Right atrium auricular region (tissue), 2 donors: ENCODE measurements at regions not wholly inside any gene's neighbourhood (a gene's known extent, or its start where the extent isn't known, plus 50 kb on each side); places are given as distances from the start of the nearest gene placed in this dataset.

Experiments used
- DNase-seq: peaks from one replicate; pipeline ENCODE4 v3.0.0-alpha.2; 2019; ENCODE audit warnings: low spot score
- H3K27ac ChIP-seq, 2 donors: fragments of 200-600 bp; sonication (generic); 1 replicate in 1 of 2; 2 replicates in 1 of 2; pipeline ENCODE4 v1.5.1; 2016 to 2019
- H3K27me3 ChIP-seq, 2 donors: fragments of 200-600 bp; sonication (generic); one replicate each; pipeline versions ENCODE4 v1.5.1 to v1.6.0; 2017 to 2019
- H3K36me3 ChIP-seq: fragments of 200-600 bp; sonication (generic); one replicate; pipeline ENCODE4 v1.5.1; 2016
- H3K4me1 ChIP-seq, 2 donors: fragments of 200-600 bp; sonication (generic); one replicate each; pipeline versions ENCODE4 v1.5.1 to v1.6.0; 2017 to 2019
- H3K4me3 ChIP-seq, 2 donors: fragments of 200-600 bp; sonication (generic); 1 replicate in 1 of 2; 2 replicates in 1 of 2; pipeline ENCODE4 v1.5.1; 2017 to 2019; ENCODE audit warnings: mild to moderate bottlenecking in 1 of 2, moderate library complexity in 1 of 2
- H3K9me3 ChIP-seq, 2 donors: fragments of 200-600 bp; sonication (generic); one replicate each; pipeline ENCODE4 v1.5.1; 2019
- TF ChIP-seq, protein P1 (sequence below), 2 donors: fragments of 200-600 bp; sonication (generic); IDR thresholded peaks; one replicate each; pipeline ENCODE4 v1.5.1; 2019; ENCODE audit warnings: antibody characterized with exemption in 2 of 2

DNA sequence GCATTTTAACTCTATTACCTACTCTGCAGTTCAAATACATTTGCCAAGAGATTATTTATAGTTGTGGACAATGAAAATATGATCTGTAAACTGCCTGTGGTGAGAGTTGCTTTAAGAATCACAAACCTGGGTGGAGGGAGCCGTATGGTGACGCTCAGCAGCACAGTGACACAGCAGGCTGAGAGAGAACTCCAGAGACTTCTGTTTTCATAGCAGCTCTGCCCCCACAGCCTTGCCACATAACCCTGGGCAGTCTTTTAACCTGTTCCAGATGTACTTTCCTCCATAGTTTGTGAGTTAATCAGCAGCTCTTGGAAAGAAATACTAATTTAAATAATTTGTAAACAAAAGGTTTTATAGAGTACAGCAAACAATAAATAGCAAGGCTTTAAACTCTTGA lies 450.5 kb downstream of the ELAVL2 start:
- Histone ChIP-seq H3K4me3 (no peak overlapping the region), H3K4me1 (no peaks in the 10 kb centered on the region), H3K36me3 (no peaks in the 10 kb centered on the region), H3K27me3 (no peaks in the 10 kb centered on the region), H3K27ac (no peak overlapping the region), H3K9me3 (no peaks in the 10 kb centered on the region)
- DNase-seq: no peak
- TF ChIP-seq, protein P1, sequence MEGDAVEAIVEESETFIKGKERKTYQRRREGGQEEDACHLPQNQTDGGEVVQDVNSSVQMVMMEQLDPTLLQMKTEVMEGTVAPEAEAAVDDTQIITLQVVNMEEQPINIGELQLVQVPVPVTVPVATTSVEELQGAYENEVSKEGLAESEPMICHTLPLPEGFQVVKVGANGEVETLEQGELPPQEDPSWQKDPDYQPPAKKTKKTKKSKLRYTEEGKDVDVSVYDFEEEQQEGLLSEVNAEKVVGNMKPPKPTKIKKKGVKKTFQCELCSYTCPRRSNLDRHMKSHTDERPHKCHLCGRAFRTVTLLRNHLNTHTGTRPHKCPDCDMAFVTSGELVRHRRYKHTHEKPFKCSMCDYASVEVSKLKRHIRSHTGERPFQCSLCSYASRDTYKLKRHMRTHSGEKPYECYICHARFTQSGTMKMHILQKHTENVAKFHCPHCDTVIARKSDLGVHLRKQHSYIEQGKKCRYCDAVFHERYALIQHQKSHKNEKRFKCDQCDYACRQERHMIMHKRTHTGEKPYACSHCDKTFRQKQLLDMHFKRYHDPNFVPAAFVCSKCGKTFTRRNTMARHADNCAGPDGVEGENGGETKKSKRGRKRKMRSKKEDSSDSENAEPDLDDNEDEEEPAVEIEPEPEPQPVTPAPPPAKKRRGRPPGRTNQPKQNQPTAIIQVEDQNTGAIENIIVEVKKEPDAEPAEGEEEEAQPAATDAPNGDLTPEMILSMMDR (IDR thresholded peaks at IDR 0.05): no peak

DNA sequence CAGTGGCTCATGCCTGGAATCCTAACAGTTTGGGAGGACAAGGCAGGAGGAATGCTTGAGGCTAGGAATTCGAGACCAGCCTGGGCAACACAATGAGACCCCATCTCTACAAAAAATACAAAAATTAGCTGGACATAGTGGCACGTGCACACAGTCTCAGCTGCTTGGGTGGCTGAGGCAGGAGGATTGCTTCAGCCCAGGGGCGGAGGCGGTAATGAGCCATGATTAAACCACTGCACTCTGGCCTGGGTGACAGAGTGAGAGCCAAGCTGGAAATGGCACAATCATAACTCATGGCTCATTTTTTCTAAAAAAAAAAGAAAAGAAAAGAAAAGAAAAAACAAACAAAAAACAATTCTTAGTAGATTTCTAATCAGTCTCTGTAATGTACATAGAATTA lies 446.2 kb downstream of the ELAVL2 start:
- H3K27me3 ChIP-seq: no peaks in the 10 kb centered on the region
- no peak for DNase-seq
- H3K9me3 ChIP-seq: no peaks in the 10 kb centered on the region
- TF ChIP-seq, protein P1 (IDR thresholded peaks at IDR 0.05): no peak
- H3K36me3 ChIP-seq: no peaks in the 10 kb centered on the region
- H3K4me3 ChIP-seq: no peak overlapping the region
- H3K4me1 ChIP-seq: no peaks in the 10 kb centered on the region
- H3K27ac ChIP-seq: no peak overlapping the region

DNA sequence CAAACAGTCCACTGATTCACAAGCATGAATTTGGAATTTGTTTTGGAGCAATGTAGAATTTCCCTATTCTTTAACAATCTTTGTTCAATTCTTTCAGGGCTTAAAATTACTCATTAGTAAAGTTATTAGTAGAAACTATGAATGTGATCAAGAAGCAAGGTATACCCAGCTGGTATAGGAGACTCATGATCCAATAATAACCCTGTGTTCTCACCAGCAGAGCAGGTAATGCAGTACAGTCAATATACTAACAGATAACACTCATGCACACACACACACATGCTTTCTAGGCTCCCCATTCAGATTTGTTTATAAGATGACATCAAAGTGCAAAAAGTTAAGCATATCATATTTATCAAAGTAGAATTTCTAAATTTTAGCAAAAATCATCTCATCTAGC lies 445.2 kb downstream of the ELAVL2 start:
- Histone ChIP-seq H3K27ac (no peak overlapping the region), H3K9me3 (no peaks in the 10 kb centered on the region), H3K27me3 (no peaks in the 10 kb centered on the region), H3K4me3 (no peak overlapping the region), H3K36me3 (no peaks in the 10 kb centered on the region), H3K4me1 (no peaks in the 10 kb centered on the region)
- TF ChIP-seq, protein P1 (IDR thresholded peaks at IDR 0.05): no peak
- DNase-seq: no peak

DNA sequence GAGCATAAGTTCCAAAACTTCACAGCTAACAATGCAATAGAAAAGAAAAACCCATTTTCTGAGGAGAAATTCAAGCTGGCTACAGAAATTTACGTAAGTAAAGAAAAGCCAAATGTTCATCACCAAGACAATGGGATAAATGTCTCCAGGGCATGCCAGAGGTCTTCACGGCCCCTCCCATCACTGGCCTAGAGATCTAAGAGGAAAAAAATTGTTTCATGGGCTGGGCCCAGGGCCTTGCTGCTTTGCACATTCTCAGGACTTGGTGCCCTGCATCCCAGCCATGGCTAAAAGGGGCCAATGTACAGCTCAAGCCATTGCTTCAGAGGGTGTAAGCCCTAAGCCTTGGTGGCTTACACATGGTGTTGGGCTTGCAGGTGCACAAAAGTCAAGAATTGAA lies 443.6 kb downstream of the ELAVL2 start:
- Histone ChIP-seq H3K27ac (no peak overlapping the region), H3K36me3 (no peaks in the 10 kb centered on the region), H3K4me1 (no peaks in the 10 kb centered on the region), H3K4me3 (no peak overlapping the region), H3K9me3 (no peaks in the 10 kb centered on the region), H3K27me3 (no peaks in the 10 kb centered on the region)
- TF ChIP-seq, protein P1 (IDR thresholded peaks at IDR 0.05): no peak
- no peak for DNase-seq

DNA sequence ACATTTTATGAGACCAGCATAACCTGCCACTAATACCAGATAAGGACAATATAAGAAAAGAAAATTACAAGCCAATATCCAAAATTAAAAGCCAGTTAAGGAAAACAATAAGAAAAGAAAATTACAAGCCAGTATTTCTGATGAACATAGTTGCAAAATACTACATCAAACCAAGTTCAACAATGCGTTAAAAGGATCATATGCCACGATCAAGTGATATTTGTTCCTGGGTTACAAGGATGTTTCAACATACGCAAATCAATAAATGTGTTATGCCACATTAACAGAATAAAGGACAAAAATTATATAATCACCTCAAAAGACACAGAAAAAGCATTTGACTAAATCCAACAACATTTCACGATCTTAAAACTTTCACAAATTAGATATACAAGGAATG lies 431.9 kb downstream of the ELAVL2 start:
- H3K27ac ChIP-seq: no peak overlapping the region
- peaks cover 0 to 7% of the 10 kb centered on the region in 2 donors for H3K9me3 ChIP-seq
- H3K4me1 ChIP-seq: no peaks in the 10 kb centered on the region
- H3K4me3 ChIP-seq: no peak overlapping the region
- TF ChIP-seq, protein P1 (IDR thresholded peaks at IDR 0.05): no peak
- no peak for DNase-seq
- H3K36me3 ChIP-seq: no peaks in the 10 kb centered on the region
- no peaks in the 10 kb centered on the region for H3K27me3 ChIP-seq

DNA sequence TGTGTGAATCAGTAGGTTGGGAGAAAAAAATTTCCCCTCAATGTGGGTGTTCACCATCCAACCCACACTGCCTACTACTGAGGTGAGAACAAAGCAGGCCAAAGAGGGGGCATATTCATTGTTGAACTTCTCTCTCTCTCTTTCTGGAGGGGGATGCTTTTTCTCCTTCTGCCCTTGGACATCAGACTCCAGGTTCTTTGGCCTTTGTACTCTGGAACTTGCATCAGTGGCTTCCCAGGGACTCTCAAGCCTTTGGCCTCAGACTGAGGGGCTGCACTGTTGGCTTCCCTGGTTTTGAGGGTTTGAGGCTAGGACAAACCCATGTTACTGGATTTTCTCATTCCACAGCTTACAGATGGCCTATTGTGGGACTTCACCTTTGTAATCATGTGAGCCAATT lies 417.2 kb downstream of the ELAVL2 start:
- H3K27me3 ChIP-seq: no peaks in the 10 kb centered on the region
- TF ChIP-seq, protein P1 (IDR thresholded peaks at IDR 0.05): no peak
- no peak overlapping the region for H3K4me3 ChIP-seq
- DNase-seq: no peak
- H3K36me3 ChIP-seq: no peaks in the 10 kb centered on the region
- H3K9me3 ChIP-seq: no peaks in the 10 kb centered on the region
- no peaks in the 10 kb centered on the region for H3K4me1 ChIP-seq
- H3K27ac ChIP-seq: no peak overlapping the region
